GM19025 (cell line): ENCODE measurements at regions not wholly inside any gene's neighbourhood (a gene's known extent, or its start where the extent isn't known, plus 50 kb on each side); places are given as distances from the start of the nearest gene placed in this dataset.
"Not testable (repeated sequence)": the region's sequence is repeated elsewhere in the genome, so short reads cannot be mapped to it uniquely, and the experiment has no call there.

ENCODE experiments used
- ATAC-seq: cut with Tn5 transposase; IDR thresholded peaks from one replicate; pipeline ENCODE4 v1.9.1; 2021; ENCODE audit warnings: mild to moderate bottlenecking, low read depth, moderate library complexity; ENCODE audit not compliant: unreplicated experiment

DNA sequence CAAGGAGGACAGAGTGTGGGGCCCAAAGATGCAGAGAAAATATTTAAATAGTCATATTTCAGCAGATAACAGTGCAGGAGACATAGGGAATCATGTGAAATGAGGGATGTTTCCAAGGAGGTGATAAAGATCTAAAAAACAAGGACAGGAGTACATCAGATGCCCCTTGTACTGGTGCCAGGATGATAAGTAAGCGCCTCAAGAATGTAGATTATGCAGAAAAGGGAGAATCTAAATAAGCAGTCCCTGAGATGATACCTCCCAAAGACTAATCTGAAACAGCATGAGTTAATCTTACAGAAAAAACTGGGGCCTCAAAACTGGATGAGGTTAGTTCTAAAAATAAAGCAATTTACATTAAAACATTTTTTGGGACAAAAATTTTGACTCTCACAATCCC, 136.1 kb upstream of the WDFY3 start:
- no peak for ATAC-seq

DNA sequence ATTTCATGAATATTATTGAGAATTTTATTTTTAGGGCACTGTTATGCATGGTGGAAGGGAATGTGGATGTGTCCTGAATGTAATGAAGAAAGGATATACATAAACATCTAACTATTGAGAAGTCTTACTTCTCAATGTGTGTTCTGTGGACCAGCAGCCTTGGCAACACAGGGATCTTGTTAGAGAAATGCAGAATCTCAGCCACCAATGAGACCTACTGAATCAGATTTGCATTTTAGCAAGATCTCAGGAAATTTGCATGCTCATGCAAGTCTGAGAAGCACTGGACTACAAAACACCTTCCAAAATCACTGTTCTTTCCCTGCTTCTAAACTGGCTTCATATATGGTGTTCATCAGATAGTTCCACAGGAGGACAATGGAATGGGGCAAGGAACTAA, 139.7 kb upstream of the WDFY3 start:
- no peak for ATAC-seq

DNA sequence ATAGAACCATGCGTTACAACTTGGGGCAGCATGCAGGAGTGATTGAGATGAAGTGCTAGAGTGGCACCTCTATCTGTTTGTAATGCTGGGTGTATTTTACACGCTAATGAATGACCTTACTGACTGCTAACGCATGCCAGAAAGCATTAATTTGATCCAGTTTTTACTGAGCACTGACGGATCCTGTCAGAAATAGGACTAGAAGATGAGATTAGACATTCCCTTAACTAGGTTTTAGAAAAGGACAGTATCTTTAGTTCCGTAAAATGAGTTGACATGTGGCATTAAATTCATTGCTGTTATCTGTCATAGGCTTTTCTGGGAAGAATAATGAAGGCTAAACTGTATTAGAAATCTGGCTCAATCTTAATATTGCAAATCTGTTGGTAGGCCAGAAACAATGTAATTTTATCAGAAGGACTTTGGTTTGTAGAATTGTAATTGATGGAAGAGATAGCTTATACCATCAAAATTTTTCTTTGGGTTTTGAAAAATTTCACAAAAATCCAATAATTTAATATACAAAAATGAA, 140.4 kb upstream of the WDFY3 start:
- no peak for ATAC-seq

DNA sequence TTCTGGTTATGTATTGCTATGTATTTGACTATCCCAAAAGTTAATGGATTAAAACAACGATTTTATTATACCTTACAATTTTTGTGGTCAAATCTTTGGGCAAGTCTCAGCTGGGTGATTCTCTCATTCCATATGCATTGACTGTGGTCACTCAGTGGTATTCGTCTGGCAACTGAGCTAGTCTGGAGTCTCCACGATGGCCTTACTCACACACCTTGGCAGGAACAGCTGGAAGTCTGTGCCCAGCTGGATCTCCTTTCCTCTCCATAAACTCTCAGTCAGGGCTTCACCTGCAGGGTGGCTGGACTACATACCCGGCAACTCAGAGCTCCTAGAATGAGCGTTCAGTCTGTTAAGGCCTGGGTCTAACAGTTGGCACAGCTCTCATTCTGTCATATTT, 141.1 kb upstream of the WDFY3 start:
- no peak for ATAC-seq

DNA sequence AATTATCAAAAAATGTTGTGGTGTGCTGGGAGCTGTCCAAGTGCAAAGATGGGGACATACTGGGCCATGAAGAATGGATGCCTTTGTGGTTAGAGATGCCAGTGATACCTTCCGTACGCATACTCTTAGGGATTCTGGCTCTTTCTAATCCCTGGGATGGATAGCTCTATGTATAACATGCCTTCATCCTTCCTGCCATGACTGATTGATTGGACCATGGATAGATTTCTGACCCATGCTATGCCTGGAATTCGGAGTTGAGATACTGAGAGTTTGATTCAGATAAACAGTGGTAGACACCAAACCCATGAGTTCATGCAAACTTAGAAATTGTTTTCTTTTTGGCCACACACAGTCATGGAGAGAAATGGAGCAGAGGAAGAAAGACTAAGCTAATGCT, 147.2 kb upstream of the WDFY3 start:
- ATAC-seq = no peak

DNA sequence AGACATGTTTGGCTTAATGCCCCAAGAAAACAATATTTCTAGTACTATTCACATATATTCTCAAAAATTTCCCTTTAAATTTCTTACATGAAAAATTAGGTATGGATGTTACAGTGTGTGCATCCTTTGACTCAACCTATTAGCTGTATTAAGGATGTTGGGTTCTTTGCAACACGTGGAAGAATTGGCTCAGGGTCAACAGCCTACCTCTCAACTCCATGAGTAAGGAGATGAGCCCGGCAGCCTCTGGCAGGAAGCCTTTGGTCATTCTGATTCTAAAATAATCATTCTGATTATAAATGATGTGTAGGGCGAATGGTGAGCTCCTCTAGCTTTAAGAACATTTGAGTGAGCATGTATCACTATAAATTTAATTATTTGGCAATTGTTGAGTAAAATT, 148.0 kb upstream of the WDFY3 start:
- no peak for ATAC-seq

DNA sequence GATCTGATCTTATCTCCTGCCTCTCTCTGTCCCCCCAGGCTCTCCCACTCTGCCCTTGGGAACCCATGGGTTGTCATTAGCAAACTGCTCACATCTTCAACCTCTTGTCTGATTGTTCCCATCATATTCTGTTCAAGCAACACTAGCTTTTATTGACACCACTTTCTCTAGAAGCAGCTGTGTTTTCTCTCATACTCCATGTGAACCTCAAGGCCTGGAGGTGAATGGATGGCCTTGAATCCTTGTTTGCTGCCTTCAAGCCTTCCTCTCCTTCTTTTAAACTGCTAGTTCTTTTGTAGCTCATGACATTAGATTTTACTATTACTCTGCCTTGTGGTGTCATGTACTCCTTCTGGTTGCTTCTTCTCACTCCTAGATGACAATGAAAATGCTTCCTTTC, 149.5 kb upstream of the WDFY3 start:
- ATAC-seq = no peak

DNA sequence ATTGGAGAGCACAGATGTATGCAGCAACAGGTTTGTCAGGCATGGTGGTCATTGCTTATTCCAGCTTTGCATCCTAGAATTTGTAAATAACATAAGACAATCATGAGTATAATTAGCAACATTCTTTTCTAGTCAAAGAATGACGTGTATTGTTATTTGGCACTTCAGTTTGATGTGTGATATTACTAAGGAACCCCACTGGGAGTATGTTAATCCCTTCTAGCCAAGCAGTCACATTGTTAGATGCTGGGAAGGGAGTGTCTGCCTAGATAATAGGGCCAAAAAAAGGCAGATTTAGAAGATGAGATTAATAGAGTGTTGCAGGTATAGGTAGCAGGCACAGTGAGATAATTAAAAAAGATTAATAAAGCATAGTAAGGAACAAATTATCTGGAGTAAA, 159.2 kb upstream of the WDFY3 start:
- ATAC-seq = no peak

DNA sequence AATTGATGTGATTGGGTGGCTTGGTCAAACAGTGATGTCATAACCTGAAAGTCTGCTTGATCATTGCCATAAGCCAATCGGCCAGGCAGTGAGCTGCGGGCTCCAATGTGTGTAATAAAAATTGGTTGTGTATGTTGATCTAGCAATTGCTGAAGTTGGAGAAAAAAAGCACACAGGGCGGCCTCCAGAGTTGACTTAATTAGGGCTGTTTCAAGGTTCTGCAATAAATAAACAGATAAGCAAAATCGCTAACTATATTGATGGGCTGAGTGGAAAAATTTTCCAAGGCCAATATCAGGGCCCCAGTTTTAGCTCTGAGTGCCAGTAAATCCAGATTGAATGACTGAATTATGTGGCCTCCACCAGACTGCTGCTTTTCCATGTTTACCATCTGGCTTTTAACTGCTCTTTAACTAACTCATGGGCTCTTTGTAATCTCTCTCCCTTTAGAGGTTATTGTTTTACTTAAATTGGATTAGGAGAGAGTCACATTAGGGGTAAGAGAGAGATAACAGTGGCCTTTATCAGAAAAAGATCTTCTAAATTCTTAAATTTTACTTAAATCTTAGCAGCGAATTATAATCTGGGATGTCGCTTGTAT, 160.6 kb upstream of the WDFY3 start:
- ATAC-seq = no peak

DNA sequence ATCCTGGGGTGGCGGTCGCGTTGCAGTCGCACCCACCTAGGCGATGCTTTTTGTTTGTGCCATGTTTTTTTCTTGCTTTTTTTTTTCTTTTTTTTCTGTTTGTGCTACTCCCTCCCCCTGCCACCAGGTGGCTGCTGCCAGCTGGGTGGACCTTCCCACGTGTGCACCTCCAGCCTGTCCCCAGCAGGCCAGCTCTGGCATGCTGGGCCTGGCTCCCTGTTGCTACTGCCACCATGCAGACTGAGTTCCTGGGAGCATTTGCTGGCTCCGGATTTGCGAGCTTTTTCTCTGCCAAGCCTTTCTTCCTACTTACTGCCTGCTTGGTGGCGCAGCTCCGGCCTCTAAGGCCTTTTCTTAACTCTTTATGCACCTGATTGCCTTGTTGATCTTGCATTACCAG, 161.2 kb upstream of the WDFY3 start:
- peak; percentile 79 for ATAC-seq

DNA sequence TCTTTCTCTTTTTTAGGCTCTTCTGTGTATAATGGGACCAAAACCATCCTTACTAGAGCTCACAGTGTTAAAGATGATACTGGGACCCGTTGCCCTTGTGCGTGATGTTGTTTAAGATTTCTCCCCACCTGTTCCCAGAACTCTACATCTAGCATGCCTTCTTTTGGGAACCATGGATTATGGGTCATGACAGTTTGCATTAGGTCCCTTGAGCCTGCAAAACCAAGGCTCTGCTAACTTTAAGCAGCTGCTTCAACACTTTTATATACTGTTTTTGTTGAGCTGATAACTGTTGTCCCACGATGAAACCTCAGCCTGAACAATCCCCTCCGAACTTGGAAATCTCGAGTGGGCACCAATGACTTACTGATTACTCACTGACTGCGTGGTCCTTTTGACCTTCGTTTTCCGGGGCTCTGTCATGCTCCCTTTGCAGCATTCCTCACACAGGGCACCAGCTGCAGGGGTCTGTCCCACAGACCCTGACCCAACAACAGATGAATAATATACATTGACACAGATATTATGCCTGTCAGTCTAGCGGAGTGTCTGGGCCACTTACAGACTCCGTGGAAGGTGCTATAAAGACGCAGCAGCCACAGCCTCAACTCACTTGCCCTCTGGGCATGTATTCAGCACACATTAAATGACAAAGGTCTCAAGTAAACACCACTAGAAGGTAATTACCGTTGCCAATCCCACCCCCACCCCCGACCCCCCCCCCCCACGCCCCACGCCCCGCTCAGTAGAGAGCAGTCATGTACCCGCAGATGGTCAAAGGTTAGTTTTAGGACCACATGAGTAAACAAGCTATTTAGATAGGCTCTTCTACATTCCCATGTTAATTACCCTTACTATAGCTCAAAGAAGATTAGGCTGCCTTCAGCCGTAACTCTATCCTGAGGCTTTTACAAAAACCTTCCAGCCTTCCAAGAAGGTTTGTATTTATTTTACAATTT, 162.0 kb upstream of the WDFY3 start:
- ATAC-seq = no peak

DNA sequence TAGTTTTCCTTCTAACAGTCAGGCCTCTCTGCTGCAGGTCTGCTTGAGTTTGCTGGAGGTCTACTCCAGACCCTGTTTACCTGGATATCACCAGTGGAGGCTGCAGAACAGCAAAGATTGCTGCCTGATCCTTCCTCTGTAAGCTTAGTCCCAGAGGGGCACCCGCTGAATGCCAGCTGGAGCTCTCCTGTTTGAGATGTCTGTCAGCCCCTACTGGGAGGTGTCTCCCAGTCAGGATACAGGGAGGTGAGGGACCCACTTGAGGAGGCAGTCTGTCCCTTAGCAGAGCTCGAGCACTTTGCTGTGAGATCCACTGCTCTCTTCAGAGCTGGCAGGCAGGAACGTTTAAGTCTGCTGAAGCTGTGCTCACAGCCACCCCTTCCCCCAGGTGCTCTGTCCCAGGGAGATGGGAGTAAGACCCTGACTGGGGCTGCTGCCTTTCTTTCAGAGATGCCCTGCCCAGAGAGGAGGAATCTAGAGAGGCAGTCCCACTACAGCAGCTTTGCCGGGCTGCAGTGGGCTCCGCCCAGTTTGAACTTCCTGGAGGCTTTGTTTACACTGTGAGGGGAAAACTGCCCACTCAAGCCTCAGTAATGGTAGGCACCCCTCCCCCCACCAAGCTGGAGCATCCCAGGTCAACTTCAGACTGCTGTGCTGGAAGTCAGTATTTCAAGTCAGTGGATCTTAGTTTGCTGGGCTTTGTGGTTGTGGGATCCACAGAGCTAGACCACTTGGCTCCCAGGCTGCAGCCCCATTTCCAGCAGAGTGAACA, 163.1 kb upstream of the WDFY3 start:
- not testable (repeated sequence) for ATAC-seq

DNA sequence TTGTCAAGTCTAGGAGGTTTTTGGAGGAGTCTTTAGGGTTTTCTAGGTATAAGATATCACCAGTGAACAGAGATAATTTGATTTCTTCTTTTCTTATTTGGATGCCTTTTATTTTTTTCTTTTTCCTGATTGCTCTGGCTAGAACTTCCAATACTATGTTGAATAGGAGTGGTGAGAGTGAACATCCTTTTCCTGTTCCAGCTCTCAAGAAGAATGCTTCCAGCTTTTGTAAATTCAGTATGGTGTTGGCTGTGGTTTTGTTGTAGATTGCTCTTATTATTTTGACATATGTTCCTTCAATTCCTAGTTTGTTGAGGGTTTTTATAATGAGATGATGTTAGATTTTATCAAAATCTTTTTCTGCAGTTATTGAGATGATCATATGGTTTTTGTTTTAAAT, 165.6 kb upstream of the WDFY3 start:
- ATAC-seq = no peak

DNA sequence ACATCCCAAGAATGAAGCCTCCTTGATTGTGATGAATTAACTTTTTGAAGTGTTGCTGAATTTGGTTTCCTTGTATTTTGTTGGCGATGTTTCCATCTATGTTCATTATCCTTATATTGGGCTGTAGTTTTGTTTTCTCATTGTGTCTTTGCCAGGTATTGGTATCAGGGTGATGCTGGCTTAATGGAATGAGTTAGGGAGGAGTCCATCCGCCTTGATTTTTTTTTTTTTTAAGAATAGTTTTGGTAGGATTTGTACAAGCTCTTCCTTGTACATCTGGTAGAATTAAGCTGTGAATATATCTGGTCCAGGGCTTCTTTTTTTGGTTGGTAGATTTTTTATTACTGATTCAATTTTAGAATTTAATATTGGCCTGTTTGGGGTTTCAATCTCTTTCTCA, 166.1 kb upstream of the WDFY3 start:
- ATAC-seq = no peak

DNA sequence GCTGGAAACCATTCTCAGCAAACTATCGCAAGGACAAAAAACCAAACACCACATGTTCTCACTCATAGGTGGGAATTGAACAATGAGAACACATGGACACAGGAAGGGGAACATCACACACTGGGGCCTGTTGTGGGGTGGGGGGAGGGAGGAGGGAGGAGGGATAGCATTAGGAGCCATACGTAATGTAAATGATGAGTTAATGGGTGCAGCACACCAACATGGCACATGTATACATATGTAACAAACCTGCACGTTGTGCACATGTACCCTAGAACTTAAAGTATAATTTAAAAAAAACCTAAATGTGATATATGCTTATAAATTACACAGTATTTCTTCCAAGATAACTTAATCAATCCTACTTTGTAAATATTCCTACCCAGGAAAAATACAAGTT, 173.3 kb upstream of the WDFY3 start:
- ATAC-seq = not testable (repeated sequence)

DNA sequence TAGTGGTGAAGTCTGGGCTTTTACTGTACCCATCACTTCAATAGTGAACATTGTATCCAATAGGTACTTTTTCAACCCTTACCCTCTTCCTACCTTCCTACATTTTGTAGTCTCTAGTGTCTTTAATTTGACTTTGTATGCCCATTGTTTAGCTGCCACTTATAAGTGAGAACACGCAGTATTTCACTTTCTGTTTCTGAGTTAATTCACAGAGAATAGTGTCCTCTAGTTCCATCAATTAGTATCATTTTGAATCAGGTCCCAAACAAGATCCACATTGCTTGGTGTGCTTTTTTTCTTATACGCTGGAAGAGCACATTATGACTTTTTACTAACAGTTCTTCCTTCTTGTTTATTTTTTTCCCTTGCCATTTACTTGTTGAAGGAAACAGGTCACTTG, 176.0 kb upstream of the WDFY3 start:
- no peak for ATAC-seq

DNA sequence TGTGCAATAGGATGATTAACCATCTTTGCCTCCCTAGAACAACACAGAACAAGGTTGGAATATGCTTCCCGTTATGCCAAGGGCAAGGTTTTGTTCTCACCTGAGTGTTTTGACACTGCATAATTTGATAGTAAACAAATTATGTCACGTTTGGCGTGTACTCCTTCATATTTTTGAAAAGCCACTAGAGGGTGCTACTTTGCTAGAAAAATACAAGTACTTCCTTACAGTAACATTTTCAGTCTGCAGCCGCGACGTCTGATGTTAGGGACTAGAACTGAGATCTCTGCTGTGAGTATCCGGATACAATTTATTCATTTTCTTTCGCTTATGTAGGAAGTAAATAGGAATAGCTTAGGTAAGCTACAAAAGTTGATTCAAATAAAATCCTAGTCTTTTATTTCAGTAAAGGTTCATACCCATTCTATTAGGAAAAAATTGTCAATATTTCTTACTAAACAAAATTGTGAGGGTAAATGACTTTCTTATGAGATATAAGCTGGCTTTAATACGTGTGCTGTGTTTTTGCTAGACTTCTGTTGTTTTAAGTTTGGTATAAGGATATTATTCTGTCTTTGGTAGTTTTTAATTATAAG, 181.1 kb upstream of the WDFY3 start:
- no peak for ATAC-seq

DNA sequence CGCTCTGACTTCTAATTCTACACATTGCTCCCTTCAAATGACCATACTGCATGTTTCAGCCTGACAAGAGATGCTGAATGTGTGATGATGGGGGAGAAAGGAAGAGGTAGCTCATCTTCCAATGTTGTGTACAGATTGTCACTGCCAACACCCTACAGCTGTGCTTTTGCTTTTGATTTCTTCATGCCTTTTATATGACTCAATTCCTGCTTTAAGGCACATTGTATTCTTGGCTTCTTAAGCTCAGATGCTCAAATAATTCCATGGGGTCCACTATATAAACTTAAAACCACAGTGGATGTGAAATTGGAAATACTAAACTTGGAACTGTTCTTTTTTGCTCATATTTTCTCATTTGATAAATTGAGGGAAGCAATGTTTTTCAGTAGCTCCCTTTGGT, 183.2 kb upstream of the WDFY3 start:
- no peak for ATAC-seq

DNA sequence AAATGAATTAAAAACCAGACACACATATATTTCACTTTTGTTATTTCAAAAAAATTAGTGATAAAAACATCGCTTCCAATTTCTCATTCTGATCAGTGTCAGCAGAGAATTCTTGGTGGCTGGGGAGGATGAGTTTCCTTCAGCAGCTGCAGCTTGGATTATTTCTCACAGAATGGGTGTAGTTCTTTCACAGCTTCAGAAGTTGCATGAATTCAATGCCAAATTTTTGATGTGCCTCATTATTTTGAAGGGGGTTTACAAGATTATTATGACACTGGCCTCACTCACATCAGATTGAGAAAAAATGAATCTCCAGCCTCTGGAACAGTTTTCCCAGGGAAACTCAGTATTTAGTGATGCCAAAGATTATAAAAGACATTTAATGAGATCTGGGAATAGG, 184.9 kb upstream of the WDFY3 start:
- no peak for ATAC-seq

DNA sequence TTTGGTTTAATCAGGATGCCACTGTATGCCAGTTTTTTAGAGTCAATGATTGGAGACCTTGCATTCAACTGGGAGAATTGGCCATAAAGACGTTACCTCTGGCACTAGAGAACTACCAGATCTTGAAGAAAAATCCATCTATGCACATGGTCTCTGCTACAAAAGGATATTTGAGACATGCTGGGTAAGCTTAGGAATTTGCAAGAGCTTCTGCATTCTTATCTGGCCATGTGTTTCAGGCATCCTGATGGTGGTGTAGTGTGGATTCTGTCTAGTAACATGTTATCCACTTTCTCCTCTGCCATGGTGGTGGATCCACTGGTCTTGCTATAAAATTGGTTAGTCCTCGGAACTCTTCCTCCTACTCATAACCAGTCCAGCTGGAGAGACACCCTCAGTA, 185.3 kb upstream of the WDFY3 start:
- ATAC-seq = no peak

DNA sequence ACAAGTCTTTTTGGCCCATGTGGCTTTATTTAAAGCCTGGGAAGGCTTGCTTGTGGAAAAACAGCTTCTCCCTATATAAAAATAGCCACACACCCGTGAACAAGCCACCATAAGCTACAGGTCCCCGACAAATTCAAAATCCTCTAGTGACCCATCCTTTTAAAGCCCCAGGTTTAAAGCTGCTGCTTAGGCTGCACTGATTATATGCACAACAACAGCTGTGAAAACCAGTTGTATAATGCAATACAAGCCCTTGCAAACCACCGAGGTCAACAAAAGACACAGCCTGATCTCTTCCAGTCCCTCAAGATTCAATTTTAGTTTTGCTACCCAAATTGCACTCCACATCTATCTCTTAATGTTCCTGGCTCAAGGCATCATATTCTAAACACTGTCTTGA, 186.0 kb upstream of the WDFY3 start:
- ATAC-seq = no peak
